ENCODE measurements at regions not wholly inside any gene's neighbourhood (a gene's known extent, or its start where the extent isn't known, plus 50 kb on each side); places are given as distances from the start of the nearest gene placed in this dataset.

DNA sequence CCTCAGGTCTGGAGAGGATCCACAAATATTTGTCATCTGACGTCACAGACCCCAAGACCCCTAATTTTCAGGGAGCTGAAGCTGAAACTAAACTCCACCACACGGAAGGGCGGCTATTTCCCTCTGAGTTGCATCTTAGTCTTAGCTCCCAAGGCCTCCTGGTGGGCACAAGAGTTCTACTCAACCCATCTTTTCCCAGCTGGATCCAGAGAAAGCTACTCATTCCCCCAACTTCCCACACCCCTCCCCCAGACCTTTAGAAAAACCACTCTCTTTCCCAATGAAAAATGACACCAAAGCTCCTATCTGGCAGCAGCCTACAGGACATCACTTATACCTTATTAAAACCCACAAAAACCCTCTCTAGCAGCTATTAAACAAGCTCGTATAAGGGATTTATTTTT lies 67.1 kb upstream of the SLC1A1 start:
- DNase-seq (ENCODE audit: low read depth) = no peak
- TF ChIP-seq, protein P1, sequence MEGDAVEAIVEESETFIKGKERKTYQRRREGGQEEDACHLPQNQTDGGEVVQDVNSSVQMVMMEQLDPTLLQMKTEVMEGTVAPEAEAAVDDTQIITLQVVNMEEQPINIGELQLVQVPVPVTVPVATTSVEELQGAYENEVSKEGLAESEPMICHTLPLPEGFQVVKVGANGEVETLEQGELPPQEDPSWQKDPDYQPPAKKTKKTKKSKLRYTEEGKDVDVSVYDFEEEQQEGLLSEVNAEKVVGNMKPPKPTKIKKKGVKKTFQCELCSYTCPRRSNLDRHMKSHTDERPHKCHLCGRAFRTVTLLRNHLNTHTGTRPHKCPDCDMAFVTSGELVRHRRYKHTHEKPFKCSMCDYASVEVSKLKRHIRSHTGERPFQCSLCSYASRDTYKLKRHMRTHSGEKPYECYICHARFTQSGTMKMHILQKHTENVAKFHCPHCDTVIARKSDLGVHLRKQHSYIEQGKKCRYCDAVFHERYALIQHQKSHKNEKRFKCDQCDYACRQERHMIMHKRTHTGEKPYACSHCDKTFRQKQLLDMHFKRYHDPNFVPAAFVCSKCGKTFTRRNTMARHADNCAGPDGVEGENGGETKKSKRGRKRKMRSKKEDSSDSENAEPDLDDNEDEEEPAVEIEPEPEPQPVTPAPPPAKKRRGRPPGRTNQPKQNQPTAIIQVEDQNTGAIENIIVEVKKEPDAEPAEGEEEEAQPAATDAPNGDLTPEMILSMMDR (conservative IDR thresholded peaks at IDR 0.05; ENCODE audit: low read depth, low read length) = no peak
- H3K4me3 ChIP-seq (ENCODE audit: low read depth, low read length) = no peak overlapping the region

DNA sequence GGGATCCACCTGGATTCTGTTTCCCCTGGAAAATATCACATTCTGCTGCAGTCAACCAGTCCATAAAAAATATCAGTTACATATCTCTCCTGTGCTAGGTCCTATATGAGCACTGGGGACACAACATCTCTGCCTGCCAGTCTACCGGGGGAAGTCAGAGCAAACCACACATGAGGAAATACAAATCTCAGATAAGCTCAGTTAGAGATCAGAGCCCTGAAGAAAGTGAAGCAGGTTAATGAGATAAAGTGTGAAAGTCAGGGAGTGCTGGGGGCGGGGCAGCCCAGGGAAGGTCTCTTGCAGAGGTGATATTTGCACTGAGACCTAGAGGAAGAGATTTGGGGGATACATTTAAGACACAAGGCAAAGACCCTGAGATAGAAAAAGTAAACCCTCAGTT lies 67.8 kb upstream of the SLC1A1 start:
- H3K4me3 ChIP-seq (ENCODE audit: low read depth, low read length) = no peak overlapping the region
- TF ChIP-seq, protein P1 (conservative IDR thresholded peaks at IDR 0.05; ENCODE audit: low read depth, low read length) = no peak
- no peak for DNase-seq (ENCODE audit: low read depth)

DNA sequence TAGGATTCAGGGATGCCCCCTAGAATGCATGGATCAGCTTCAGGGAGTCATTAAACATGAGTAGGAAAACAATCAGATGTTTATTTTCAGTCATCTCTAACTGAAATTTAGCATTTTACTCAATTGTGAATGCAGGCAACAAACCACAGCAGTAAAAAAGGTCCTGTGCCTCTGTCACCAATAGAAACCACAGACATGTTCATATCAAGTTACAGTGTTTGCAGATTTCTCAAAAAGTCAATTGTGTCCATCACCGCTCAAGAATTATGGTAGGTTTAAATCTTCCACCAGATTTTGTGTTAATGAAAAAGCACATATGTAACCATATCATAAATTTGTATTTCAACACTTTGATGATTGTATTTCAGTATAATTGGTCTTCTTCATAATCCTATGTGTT lies 68.4 kb upstream of the SLC1A1 start:
- no peak overlapping the region for H3K4me3 ChIP-seq (ENCODE audit: low read depth, low read length)
- TF ChIP-seq, protein P1 (conservative IDR thresholded peaks at IDR 0.05; ENCODE audit: low read depth, low read length) = no peak
- no peak for DNase-seq (ENCODE audit: low read depth)

DNA sequence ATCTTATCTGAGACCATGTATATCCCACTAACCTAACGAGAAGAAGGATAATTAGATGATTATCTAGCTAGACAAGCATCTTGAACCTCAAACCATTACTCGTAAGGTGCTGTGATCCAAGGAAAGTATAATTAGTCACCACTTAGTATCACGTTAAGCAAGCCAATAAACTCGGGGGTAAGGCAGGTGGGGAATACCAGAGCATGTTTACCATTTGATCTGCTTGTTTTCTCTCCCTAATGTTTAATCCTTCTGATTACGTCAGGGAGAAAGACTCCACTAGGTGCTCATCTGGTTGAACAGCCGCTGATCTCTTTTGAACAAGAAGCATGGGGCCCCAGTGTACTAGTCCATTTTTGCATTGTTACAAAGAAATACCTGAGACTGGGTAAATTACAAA lies 69.9 kb upstream of the SLC1A1 start:
- TF ChIP-seq, protein P1 (conservative IDR thresholded peaks at IDR 0.05; ENCODE audit: low read depth, low read length) = no peak
- H3K4me3 ChIP-seq (ENCODE audit: low read depth, low read length) = no peak overlapping the region
- no peak for DNase-seq (ENCODE audit: low read depth)

DNA sequence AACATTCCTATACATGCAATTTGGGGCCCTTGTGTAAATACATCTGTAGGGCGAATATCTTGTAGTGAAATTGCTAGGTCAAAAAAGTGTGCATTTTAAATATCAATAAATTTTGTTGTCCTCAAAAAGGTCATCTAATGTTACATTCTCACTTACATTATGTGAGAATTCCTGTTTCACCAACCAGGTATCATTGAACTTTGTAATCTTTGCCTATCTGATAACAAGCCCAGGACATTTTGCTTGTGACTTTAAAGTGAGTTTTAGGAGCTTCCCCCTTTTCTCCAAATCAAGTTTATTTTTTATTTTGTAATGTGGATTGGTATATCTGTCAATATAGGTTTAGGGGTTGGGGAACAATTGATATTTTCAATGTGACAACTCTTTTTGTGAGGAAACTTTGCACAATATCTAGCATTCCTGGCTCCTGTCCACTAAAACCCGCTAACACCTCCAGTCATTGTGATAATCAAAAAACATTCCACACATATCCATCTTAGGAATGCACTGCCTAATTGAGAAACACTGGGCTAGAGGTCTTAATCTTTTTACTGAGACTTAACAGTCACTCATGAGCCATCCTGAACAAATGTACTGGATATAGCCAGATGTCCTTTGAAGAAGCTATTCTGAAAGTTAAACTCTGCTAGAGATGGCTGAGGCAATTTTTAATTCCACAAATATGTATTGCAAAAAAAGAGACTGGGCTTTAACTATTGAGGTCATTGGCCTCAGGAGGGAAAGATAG lies 72.5 kb upstream of the SLC1A1 start:
- H3K4me3 ChIP-seq (ENCODE audit: low read depth, low read length) = no peak overlapping the region
- DNase-seq (ENCODE audit: low read depth) = peak; percentile 80
- TF ChIP-seq, protein P1 (conservative IDR thresholded peaks at IDR 0.05; ENCODE audit: low read depth, low read length) = no peak

DNA sequence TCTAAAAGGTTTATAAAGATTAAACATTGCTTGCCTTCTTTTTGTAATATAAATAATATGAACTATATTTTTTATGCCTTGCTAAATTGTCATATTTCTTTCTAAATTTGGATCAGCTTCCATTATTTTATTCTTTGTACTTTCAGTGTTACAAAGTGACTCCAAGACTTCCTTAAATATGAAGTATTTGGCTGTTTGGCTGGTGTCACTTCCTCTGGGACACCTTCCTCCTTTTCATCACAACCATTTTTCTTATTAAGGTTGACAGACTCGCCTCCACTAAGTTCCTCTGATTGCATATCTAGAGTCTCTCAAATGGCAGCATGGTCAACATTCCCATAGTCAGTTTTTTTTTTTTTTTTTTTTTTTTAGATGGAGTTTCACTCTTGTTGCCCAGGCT lies 73.8 kb upstream of the SLC1A1 start:
- no peak for DNase-seq (ENCODE audit: low read depth)
- TF ChIP-seq, protein P1 (conservative IDR thresholded peaks at IDR 0.05; ENCODE audit: low read depth, low read length) = no peak
- no peak overlapping the region for H3K4me3 ChIP-seq (ENCODE audit: low read depth, low read length)

DNA sequence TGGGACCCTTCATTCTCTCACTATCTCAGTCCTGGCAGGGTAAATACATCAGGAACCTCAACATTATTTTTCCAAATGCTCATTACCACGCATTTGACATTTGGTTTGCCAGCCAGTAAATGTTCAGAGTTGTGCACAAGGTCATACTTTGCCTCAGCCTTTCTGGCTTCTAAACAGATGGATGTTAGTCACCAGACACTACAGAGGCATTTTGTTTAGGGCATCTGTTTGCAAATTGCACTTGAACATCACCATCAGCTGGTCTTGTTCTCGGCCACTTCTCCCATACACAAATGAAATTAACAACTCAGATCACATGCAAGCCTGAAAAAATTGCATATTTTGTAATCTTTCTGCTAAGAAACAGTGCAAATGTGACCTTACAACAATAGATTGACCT lies 75.0 kb upstream of the SLC1A1 start:
- H3K4me3 ChIP-seq (ENCODE audit: low read depth, low read length) = no peak overlapping the region
- TF ChIP-seq, protein P1 (conservative IDR thresholded peaks at IDR 0.05; ENCODE audit: low read depth, low read length) = no peak
- DNase-seq (ENCODE audit: low read depth) = no peak
